ENCODE measurements at regions not wholly inside any gene's neighbourhood (a gene's known extent, or its start where the extent isn't known, plus 50 kb on each side); places are given as distances from the start of the nearest gene placed in this dataset.

GRCh38 chr19:31175564-31176348 is 173.5 kb downstream of the TSHZ3 start:
- no peak overlapping the region for H3K4me3 ChIP-seq (ENCODE audit: low read depth, low read length)
- no peak for DNase-seq (ENCODE audit: low read depth)
- no peak for TF ChIP-seq CTCF (conservative IDR thresholded peaks at IDR 0.05; ENCODE audit: low read depth, low read length)

GRCh38 chr19:31174948-31175347 is 174.3 kb downstream of the TSHZ3 start:
- no peak for TF ChIP-seq CTCF (conservative IDR thresholded peaks at IDR 0.05; ENCODE audit: low read depth, low read length)
- H3K4me3 ChIP-seq (ENCODE audit: low read depth, low read length), result no peak overlapping the region
- no peak for DNase-seq (ENCODE audit: low read depth)

- DNase-seq (ENCODE audit: low read depth), result no peak
These were observed 175.2 kb downstream of the TSHZ3 start for GRCh38 chr19:31173991-31174390.

GRCh38 chr19:31171936-31172335 is 177.3 kb downstream of the TSHZ3 start:
- no peak for DNase-seq (ENCODE audit: low read depth)
- no peak overlapping the region for H3K4me3 ChIP-seq (ENCODE audit: low read depth, low read length)
- TF ChIP-seq CTCF (conservative IDR thresholded peaks at IDR 0.05; ENCODE audit: low read depth, low read length), result no peak

More at GRCh38 chr19:31173991-31174390, 175.2 kb downstream of the TSHZ3 start:
- no peak for TF ChIP-seq CTCF (conservative IDR thresholded peaks at IDR 0.05; ENCODE audit: low read depth, low read length)
- H3K4me3 ChIP-seq (ENCODE audit: low read depth, low read length), result no peak overlapping the region

GRCh38 chr19:31170046-31170445 is 179.2 kb downstream of the TSHZ3 start:
- DNase-seq (ENCODE audit: low read depth), result no peak
- no peak for TF ChIP-seq CTCF (conservative IDR thresholded peaks at IDR 0.05; ENCODE audit: low read depth, low read length)

GRCh38 chr19:31168106-31168625 is 181.1 kb downstream of the TSHZ3 start:
- no peak overlapping the region for H3K4me3 ChIP-seq (ENCODE audit: low read depth, low read length)
- no peak for DNase-seq (ENCODE audit: low read depth)
- TF ChIP-seq CTCF (conservative IDR thresholded peaks at IDR 0.05; ENCODE audit: low read depth, low read length), result no peak

More at GRCh38 chr19:31170046-31170445, 179.2 kb downstream of the TSHZ3 start:
- no peak overlapping the region for H3K4me3 ChIP-seq (ENCODE audit: low read depth, low read length)

GRCh38 chr19:31167690-31168089 is 181.5 kb downstream of the TSHZ3 start:
- DNase-seq (ENCODE audit: low read depth), result no peak
- no peak for TF ChIP-seq CTCF (conservative IDR thresholded peaks at IDR 0.05; ENCODE audit: low read depth, low read length)

More at GRCh38 chr19:31167690-31168089, 181.5 kb downstream of the TSHZ3 start:
- no peak overlapping the region for H3K4me3 ChIP-seq (ENCODE audit: low read depth, low read length)

Measured in choroid plexus epithelial cell (primary cell).